PC-9 (cell line): ENCODE measurements at regions not wholly inside any gene's neighbourhood (a gene's known extent, or its start where the extent isn't known, plus 50 kb on each side); places are given as distances from the start of the nearest gene placed in this dataset.

Experiments
- BruUV-seq: library from RNA; stranded (reverse); fragments of 400-500 nt; replicated peaks from 2 replicates; lab custom pipeline; 2021; lab: Mats Ljungman, UMichigan
- CTCF ChIA-PET: fragments of 300-600 bp; sonication (Branson Sonifier 250); formaldehyde crosslinking; loops from one replicate; lab custom pipeline; 2022; ENCODE audit warnings: antibody characterized with exemption; lab: Charles Lee
- POLR2A ChIA-PET: fragments of 300-600 bp; sonication (Branson Sonifier 250); formaldehyde crosslinking; loops from one replicate; lab custom pipeline; 2022; ENCODE audit warnings: antibody characterized with exemption; ENCODE audit not compliant: unreplicated experiment; lab: Charles Lee
- DNase-seq, 2 experiments: peaks; one replicate each; pipeline versions ENCODE4 v3.0.0 to v3.0.0-alpha.2; 2015 to 2022; ENCODE audit warnings: mixed read lengths in 1 of 2
- H2AFZ ChIP-seq: fragments of 200-600 bp; sonication (generic); 2 replicates; pipeline ENCODE4 v1.8.1; 2017; ENCODE audit warnings: antibody characterized with exemption
- H3F3A ChIP-seq: fragments of 200-600 bp; sonication (generic); 2 replicates; pipeline ENCODE4 v1.8.1; 2017; ENCODE audit warnings: antibody characterized with exemption, mild to moderate bottlenecking, low read depth; ENCODE audit not compliant: insufficient read depth
- H3K27ac ChIP-seq: fragments of 200-600 bp; sonication (generic); 2 replicates; pipeline ENCODE4 v1.6.1; 2016; ENCODE audit warnings: mixed run types
- H3K27me3 ChIP-seq: fragments of 200-600 bp; sonication (generic); 2 replicates; pipeline ENCODE4 v1.6.1; 2016; ENCODE audit warnings: low read depth, mixed run types; ENCODE audit not compliant: insufficient read depth
- H3K36me3 ChIP-seq: fragments of 200-600 bp; sonication (generic); 2 replicates; pipeline ENCODE4 v1.6.1; 2016; ENCODE audit warnings: low read depth, mixed run types
- H3K4me1 ChIP-seq: fragments of 200-600 bp; sonication (generic); replicated peaks from 2 replicates; pipeline ENCODE4 v1.6.1; 2016; ENCODE audit warnings: mixed run types; ENCODE audit not compliant: insufficient read depth
- H3K4me2 ChIP-seq: fragments of 200-600 bp; sonication (generic); 2 replicates; pipeline ENCODE4 v1.6.1; 2017; ENCODE audit warnings: mixed run types
- H3K4me3 ChIP-seq: fragments of 200-600 bp; sonication (generic); 2 replicates; pipeline ENCODE4 v1.6.1; 2016; ENCODE audit warnings: mixed run types
- H3K79me2 ChIP-seq: fragments of 200-600 bp; sonication (generic); 2 replicates; pipeline ENCODE4 v1.6.1; 2017; ENCODE audit warnings: low read depth, mixed run types
- H3K9me2 ChIP-seq: fragments of 200-600 bp; sonication (generic); 2 replicates; pipeline ENCODE4 v1.8.1; 2017; ENCODE audit warnings: mild to moderate bottlenecking; ENCODE audit not compliant: insufficient read depth
- H3K9me3 ChIP-seq: fragments of 200-600 bp; sonication (generic); 2 replicates; pipeline ENCODE4 v1.8.1; 2016; ENCODE audit warnings: low read depth; ENCODE audit not compliant: insufficient read depth
- H4K20me1 ChIP-seq: fragments of 200-600 bp; sonication (generic); 2 replicates; pipeline ENCODE4 v1.8.1; 2017; ENCODE audit not compliant: insufficient read depth
- CTCF ChIP-seq: fragments of 200-600 bp; sonication (generic); conservative IDR thresholded peaks from 2 replicates; pipeline ENCODE4 v1.6.1; 2017; ENCODE audit warnings: mixed run types, antibody characterized with exemption, mild to moderate bottlenecking, moderate library complexity
- EZH2 ChIP-seq: fragments of 200-600 bp; sonication (generic); IDR thresholded peaks from 2 replicates; pipeline ENCODE4 v1.8.0; 2017; ENCODE audit warnings: antibody characterized with exemption, low read depth
- intact Hi-C: fragments of 100-400 bp; cut with micrococcal nuclease; formaldehyde crosslinking; loops from one replicate; pipeline ENCODE4 v1.10.0; 2022; ENCODE audit not compliant: unreplicated experiment

DNA sequence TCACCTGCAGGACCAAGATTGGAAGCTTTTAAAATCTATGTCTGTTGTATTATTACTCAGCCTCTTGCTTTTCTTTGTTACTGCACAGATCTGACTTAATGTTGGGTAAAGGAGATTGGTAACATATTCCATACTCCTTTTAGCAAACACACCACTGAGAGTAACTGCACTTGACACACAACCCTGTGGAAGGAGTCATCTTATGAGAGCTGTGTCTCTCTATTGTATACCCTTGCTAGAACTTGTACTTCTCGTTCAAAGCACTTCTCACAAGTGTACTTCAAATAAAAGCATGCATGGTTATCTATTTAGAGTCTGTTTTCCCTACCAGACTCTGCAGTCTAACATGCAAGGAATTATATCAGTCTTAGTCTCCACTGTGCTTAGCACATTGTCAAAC lies 813.4 kb downstream of the ADGRL2 start:
- CTCF ChIA-PET = no interaction called here
- POLR2A ChIA-PET = no interaction called here
- intact Hi-C loops = no loop called here

GRCh38 chr1:82612986-82613385 lies 812.3 kb downstream of the ADGRL2 start:
- Histone ChIP-seq H3K4me3 (no peak overlapping the region), H4K20me1 (no peaks in the 10 kb centered on the region), H3K9me2 (no peaks in the 10 kb centered on the region), H2AFZ (no peak overlapping the region), H3K27me3 (no peaks in the 10 kb centered on the region), H3K36me3 (no peaks in the 10 kb centered on the region), H3K4me2 (no peak overlapping the region), H3K9me3 (no peaks in the 10 kb centered on the region), H3K27ac (no peak overlapping the region), H3F3A (no peaks in the 10 kb centered on the region), H3K4me1 (no peaks in the 10 kb centered on the region), H3K79me2 (no peaks in the 10 kb centered on the region)
- no peak for DNase-seq
- ChIA-PET CTCF (no interaction called here), POLR2A (no interaction called here)
- intact Hi-C loops = no loop called here
- no TSS peak for BruUV-seq
- no peak for TF ChIP-seq CTCF
- TF ChIP-seq EZH2 = no peak

More for the DNA sequence above, 813.4 kb downstream of the ADGRL2 start:
- H3K4me3 ChIP-seq = no peak overlapping the region
- H4K20me1 ChIP-seq = no peaks in the 10 kb centered on the region
- H3K4me1 ChIP-seq = no peaks in the 10 kb centered on the region
- no peak overlapping the region for H2AFZ ChIP-seq
- no TSS peak for BruUV-seq
- TF ChIP-seq CTCF (no peak), EZH2 (no peak)
- H3K4me2 ChIP-seq = no peak overlapping the region
- no peaks in the 10 kb centered on the region for H3K36me3 ChIP-seq
- H3K27ac ChIP-seq = no peak overlapping the region
- H3K27me3 ChIP-seq = no peaks in the 10 kb centered on the region
- H3K9me3 ChIP-seq = no peaks in the 10 kb centered on the region
- H3F3A ChIP-seq = no peaks in the 10 kb centered on the region
- no peak for DNase-seq
- H3K79me2 ChIP-seq = no peaks in the 10 kb centered on the region
- no peaks in the 10 kb centered on the region for H3K9me2 ChIP-seq

GRCh38 chr1:82606546-82606945 lies 805.8 kb downstream of the ADGRL2 start:
- intact Hi-C loops = no loop called here
- Histone ChIP-seq H3K4me3 (no peak overlapping the region), H3K27me3 (no peaks in the 10 kb centered on the region), H3K4me1 (no peaks in the 10 kb centered on the region), H3K36me3 (no peaks in the 10 kb centered on the region), H3K79me2 (no peaks in the 10 kb centered on the region), H3F3A (no peaks in the 10 kb centered on the region), H3K27ac (no peak overlapping the region), H4K20me1 (no peaks in the 10 kb centered on the region), H3K9me2 (no peaks in the 10 kb centered on the region), H3K4me2 (no peak overlapping the region), H2AFZ (no peak overlapping the region), H3K9me3 (no peaks in the 10 kb centered on the region)
- no peak for DNase-seq
- no TSS peak for BruUV-seq
- POLR2A ChIA-PET = no interaction called here
- TF ChIP-seq EZH2 = no peak
- no peak for TF ChIP-seq CTCF
- CTCF ChIA-PET = no interaction called here
